ENCODE measurements at regions not wholly inside any gene's neighbourhood (a gene's known extent, or its start where the extent isn't known, plus 50 kb on each side); places are given as distances from the start of the nearest gene placed in this dataset.
A peak's percentile ranks its signal among the peaks of the same experiment; 100 is the strongest.

DNA sequence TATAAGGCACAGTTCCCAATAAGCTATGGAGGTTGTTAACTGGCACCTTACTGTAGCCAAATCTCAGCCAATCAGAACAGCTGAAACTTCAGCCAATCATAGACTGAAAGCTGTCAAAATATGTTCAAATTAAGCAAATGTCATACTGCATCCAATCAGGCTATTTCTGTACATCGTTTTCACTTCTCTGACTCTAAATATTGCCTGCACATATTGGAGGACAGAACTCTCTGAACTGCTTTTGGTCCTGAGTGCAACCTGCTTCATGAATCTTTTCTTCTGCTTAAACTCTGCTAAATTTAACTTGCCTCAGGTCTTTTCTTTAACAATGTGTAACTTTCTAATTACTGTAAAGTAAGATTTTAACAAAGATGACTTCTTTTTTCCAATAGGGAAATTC, 1198.9 kb upstream of the PCDH7 start:
- in situ Hi-C loops (cut with HindIII; ENCODE audit: low sequenced_read_pairs) = no loop called here
- no peak for DNase-seq (ENCODE audit: low spot score)

DNA sequence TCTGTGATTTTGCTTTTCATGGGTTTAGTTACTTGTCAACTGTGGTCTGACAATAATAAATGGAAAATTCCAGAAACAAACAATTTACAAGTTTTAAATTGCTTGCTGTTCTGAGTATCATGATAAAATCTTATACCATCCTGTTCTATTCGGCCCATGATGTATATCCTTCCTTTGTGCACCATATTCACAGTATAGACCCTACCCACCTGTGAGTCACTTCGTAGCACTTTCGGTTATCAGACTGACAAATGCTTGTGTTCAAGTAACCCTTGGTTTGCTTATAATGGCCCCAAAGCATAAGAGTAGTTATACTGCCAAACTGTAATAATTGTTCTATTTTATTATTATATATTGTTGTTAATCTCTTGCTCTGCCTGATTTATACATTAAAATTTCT, 1183.4 kb upstream of the PCDH7 start:
- DNase-seq (ENCODE audit: low spot score) = no peak
- in situ Hi-C loops (cut with HindIII; ENCODE audit: low sequenced_read_pairs) = no loop called here

DNA sequence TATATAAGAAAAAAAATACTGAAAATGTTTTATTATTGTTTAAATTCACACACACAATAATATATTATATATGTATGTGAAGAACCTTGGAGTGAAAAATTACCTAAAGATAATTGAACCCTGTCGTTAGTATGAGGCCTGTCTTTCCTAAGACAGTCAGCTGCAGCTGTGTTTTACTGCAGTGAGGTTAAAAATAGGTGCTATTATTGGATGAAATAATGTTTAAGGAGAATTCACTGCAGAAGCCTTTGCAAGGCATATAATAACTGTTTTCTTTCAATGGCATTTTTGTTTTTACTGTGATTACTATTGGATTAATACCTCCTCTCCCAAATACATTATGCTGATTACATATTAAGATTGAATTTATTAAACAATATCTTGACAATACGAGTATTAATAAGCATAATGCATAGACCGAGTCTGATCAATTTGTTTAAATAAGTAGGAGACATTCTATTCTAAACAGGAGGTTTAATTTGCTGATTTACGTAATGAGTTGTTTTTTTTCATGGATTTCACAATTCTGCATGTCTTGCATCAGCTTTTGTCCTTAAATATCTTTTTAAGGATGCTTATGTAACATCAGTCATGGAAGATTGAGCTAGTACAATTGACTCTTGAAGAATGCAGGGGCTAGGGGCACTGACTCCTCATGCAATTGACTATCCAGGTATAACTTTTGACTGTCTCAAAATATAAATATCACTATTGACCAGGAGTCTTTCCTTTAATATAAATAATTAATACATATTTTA, 1181.1 kb upstream of the PCDH7 start:
- in situ Hi-C loops (cut with HindIII; ENCODE audit: low sequenced_read_pairs) = no loop called here
- DNase-seq (ENCODE audit: low spot score) = no peak

DNA sequence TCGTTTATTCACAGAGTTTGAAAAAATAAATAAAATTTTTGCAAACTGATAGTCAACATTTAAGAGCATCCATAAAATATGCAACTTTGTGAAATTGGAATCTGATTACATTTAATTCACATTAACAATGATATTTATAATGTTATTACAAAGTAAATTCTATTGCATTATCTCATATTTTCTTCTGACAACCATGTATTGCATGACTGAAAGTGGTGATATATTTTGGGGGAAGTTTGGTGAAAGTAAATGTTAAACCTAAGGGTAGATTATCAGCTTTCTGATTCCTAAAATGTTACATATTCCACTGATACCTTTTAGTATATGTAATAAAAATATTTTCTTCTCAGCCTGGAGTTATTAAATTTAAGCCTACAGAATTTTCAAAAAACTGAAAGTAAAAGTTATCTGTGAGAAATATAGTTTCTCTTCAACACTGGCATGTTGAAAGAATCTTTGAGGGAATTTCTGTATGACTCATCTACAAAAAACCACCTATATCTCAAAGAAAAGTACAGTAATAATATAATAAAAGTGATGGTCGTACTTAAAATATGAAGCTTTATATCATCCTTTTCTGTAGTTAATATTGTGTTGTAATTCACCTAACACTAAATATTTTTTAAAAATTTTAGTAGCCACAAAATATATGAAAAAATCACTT, 1179.6 kb upstream of the PCDH7 start:
- no peak for DNase-seq (ENCODE audit: low spot score)
- in situ Hi-C loops (cut with HindIII; ENCODE audit: low sequenced_read_pairs) = no loop called here

DNA sequence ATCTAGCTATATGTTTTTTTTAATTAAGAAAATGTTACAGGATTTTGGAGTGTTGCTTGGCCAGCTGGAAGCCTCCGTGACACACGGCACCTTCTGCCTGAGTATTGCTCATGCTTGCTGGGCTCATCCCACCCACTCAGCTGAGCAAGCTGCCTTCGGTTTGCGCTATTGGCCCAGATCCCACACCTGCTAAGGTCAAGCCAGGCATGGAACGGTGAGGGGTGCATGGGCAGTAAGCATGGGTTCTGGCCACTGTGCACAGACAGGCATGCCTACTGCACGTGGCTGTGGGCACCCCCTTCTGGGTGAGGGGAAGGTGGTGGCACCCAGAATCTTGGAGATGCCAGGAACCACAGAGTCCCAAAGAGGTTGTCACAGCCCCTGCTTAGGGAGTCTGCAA, 1178.4 kb upstream of the PCDH7 start:
- in situ Hi-C loops (cut with HindIII; ENCODE audit: low sequenced_read_pairs) = no loop called here

DNA sequence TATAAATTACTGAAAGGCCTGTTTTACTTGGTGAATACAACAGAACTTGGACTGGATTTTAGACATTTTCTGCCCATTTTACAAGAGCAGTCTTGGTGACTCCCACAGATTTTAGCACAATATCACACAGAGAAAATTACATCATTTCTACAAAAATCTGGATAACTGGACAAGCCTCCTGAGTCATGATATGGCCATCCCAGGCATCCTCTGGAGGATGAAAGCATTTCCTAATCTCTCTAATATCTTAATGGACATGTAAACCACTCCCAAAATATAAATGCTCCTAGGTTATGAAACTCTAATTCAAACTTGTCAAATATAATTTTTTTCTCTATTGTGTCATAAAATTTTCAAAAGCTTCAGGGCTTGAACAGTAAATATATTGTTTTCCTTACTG, 1170.8 kb upstream of the PCDH7 start:
- DNase-seq (ENCODE audit: low spot score) = no peak
- in situ Hi-C loops (cut with HindIII; ENCODE audit: low sequenced_read_pairs) = no loop called here

More for the DNA sequence above, 1178.4 kb upstream of the PCDH7 start:
- DNase-seq (ENCODE audit: low spot score) = no peak

DNA sequence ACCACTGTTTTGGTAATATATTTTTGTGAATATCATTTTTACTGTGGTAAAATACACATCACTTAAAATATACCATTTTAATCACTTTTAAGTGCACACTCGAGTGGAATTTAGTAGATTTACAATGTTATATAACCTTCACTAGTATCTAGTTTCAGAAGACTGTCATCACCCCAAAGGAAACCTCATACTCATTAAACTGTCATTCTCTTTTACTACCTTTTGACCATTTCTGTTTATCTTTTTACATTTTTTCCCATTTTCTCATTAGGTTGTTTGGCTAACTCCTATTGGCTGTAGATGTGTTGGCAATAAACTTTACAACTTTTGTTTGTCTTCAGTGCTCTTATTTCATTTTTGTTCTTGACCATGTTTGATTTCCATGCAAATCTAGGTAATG, 1168.3 kb upstream of the PCDH7 start:
- in situ Hi-C loops (cut with HindIII; ENCODE audit: low sequenced_read_pairs) = no loop called here
- no peak for DNase-seq (ENCODE audit: low spot score)

DNA sequence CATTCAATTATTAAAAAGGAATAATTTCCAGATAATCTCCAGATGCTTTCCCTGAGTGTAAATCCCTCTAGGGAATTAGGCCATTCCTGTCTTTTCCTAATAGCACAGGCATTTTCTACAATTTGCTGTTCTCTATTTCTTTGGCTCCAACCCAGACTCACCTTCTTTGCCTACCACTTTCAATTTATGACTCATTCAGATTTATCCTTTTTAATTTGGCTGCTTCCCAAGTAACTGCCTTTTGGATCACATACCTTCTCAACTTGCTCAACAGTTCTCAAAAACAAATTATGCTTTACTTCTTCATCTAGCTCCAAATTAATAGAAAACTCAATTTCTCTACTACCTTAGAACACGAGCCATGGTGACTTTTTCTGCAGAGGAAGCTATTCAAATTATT, 1166.3 kb upstream of the PCDH7 start:
- in situ Hi-C loops (cut with HindIII; ENCODE audit: low sequenced_read_pairs) = no loop called here

DNA sequence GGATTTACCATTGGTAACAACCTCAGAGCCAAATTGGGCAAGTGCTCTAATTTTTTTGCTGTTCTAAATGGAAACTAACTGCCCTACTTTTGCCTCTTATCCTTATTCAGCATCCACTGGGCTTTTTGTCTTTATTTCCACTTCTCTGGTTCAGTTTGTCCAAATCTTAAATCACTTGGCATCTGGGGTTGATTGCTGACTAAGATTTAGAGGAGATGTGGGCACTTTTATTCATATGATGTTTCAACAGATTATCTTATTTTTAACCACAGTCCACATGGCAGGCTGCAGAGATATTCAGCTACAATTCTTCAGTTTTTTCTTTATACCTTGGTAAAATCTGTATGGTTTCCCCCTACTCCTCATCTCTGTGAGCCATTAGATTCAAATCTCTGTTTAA, 1161.4 kb upstream of the PCDH7 start:
- no peak for DNase-seq (ENCODE audit: low spot score)
- in situ Hi-C loops (cut with HindIII; ENCODE audit: low sequenced_read_pairs) = no loop called here

More for the DNA sequence above, 1166.3 kb upstream of the PCDH7 start:
- no peak for DNase-seq (ENCODE audit: low spot score)

DNA sequence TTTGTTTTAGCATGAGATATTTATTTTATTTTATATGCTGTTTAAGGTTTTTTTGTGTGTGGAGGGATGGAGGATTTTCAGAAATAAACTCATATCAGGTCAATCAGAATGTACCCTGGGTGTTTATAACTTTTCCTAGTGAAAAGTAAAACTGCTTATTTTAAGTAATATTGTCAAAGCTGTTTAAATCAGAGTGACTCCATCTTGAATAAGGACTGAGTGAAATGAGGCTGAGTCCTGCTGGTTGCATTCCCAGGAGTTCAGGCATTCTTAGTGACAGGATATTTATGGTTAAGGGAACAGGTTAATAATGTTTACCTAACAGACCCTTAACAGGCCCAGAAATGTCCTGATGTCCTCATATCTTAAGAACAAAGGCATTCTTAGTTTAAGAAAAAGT, 1160.9 kb upstream of the PCDH7 start:
- in situ Hi-C loops (cut with HindIII; ENCODE audit: low sequenced_read_pairs) = no loop called here
- no peak for DNase-seq (ENCODE audit: low spot score)

DNA sequence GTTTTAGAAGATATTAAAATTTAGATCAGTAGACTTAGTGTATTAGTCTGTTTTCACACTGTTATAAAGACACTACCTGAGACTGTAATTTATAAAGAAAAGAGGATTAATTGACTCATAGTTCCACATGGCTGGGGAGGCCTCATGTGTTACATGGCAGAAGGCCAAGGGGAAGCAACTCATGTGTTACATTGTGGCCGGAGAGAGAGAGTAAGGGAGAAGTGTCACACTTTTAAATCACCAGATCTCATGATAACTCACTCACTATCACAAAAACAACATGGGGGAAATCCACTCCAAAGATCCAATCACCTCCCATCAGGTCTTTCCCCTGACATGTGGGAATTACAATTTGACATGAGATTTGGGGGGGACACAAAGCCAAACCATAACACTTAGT, 1159.7 kb upstream of the PCDH7 start:
- DNase-seq (ENCODE audit: low spot score) = no peak
- in situ Hi-C loops (cut with HindIII; ENCODE audit: low sequenced_read_pairs) = no loop called here

DNA sequence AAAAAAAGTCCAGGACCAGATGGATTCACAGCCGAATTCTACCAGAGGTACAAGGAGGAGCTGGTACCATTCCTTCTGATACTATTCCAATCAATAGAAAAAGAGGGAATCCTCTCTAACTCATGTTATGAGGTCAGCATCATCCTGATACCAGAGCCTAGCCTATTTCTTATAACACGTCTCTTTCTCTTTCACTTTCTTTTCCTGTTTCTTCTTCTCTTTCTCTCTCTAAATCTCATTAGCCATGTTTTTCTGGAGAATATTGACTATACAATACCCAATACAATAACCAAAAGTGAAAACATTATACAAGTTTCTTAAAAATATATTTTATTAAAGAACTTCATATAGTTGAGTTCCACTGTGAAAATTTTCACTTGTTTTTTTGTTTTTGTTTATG, 1154.9 kb upstream of the PCDH7 start:
- in situ Hi-C loops (cut with HindIII; ENCODE audit: low sequenced_read_pairs) = no loop called here
- DNase-seq (ENCODE audit: low spot score) = no peak

DNA sequence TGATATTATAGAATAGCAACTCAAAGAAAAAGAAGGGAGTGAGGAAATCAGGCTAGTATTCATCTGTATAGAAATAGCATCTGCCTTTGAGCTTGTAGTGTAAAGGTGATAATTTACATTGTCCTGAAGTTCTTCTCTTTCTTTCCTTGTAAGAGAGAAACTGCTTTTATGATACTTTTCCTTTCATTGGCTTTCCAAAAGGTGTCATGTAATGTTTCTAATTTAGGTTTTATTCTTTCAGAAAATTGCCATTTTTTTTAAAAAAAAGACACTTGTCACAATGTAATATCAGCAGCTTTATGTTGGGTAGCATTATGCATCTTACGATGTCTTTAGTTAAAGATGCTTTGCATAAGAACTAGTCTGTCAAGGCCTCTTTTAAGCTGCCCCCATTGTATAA, 1153.8 kb upstream of the PCDH7 start:
- in situ Hi-C loops (cut with HindIII; ENCODE audit: low sequenced_read_pairs) = no loop called here
- DNase-seq (ENCODE audit: low spot score) = no peak

DNA sequence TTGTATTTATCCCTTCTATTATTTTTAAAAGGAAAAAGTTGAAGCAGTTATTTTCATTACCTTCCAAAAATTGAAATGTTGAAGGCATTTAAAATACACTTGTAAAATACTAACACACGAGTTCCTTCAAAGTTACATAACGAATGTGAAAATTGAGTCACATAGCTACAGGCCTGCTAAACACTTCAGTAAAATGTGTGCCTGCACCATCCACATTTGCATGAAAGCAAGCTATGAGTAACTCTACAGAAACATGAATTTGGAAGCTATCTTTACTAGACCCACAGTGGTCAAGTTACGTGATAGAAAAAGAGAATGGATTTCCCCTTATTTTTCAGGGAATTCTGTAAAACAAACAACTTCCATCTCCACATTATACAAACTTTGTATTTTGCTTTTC, 1148.8 kb upstream of the PCDH7 start:
- in situ Hi-C loops (cut with HindIII; ENCODE audit: low sequenced_read_pairs) = no loop called here
- DNase-seq (ENCODE audit: low spot score) = no peak

DNA sequence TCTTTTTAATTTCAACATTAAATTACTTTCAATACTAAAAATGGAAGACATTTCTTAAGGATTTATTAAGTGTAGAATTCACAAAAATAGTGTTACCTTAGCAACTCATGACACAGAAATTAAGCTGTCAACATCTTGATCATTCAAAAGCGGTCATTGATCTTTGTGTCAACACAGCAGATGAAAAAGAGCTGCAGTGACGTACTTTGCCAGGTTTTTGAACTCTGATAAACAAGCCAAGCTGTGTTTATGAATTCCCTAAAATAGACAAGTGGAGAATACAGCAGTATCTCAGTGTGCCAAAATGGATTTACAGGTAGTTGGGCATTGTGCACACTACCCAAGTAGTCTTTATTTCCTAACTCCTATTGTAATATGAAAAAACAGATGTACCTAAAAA, 1141.8 kb upstream of the PCDH7 start:
- in situ Hi-C loops (cut with HindIII; ENCODE audit: low sequenced_read_pairs) = no loop called here
- DNase-seq (ENCODE audit: low spot score) = no peak

DNA sequence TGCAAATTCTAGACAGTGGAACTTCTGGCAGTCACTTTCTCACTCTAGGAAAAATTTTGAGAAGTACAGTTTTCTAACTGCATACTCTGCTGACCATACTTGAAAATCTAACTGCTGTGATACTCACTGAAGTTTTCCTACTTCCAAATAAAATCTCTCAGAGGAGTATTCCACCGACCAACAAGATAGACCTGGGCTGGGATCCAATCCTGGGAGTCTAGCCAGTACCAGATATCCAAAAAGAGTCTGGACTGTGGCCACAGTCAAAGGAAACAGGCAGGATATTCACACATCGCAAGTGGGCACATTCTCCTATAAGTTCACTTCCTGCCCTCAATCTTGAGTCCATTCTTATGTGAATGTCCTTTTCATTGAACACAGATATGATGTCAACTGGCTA, 1138.7 kb upstream of the PCDH7 start:
- in situ Hi-C loops (cut with HindIII; ENCODE audit: low sequenced_read_pairs) = no loop called here
- DNase-seq (ENCODE audit: low spot score) = peak; percentile 11

DNA sequence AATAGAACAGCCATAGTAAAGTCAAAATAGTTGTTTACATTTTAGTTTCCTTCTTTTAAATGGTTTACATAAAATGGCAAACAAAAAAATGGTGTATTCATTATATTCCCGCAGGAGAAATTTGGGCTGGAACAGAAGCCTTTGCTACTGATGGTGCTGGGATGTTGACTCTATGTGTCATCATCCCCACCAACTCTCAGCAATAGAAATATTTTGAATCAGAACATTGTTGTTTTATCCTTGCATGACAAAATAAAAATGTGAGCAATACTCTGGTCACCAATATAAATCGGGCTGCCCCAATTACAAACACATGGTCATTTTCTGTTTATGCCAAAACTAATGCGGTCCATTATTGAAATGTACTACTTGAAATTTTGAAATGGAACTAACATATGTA, 1131.6 kb upstream of the PCDH7 start:
- DNase-seq (ENCODE audit: low spot score) = no peak
- in situ Hi-C loops (cut with HindIII; ENCODE audit: low sequenced_read_pairs) = no loop called here

DNA sequence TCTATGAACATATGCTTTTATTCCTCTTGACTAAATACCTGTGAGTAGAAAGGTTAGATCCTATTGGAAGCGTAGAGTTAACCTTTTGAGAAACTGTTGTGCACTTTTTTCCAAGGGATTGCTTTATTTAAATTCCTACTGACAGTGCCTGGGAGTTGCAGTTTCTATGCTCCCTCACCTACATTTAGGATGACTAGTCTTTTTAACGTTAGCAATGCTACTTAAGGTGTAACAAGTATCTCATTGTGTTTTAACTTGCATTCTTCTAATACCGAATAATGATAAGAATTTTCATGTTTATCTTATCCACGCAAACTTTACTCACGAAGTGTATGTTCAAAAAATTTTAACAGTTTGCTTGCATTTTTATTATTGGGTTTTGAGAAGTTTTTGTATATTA, 1123.9 kb upstream of the PCDH7 start:
- no peak for DNase-seq (ENCODE audit: low spot score)
- in situ Hi-C loops (cut with HindIII; ENCODE audit: low sequenced_read_pairs) = no loop called here

DNA sequence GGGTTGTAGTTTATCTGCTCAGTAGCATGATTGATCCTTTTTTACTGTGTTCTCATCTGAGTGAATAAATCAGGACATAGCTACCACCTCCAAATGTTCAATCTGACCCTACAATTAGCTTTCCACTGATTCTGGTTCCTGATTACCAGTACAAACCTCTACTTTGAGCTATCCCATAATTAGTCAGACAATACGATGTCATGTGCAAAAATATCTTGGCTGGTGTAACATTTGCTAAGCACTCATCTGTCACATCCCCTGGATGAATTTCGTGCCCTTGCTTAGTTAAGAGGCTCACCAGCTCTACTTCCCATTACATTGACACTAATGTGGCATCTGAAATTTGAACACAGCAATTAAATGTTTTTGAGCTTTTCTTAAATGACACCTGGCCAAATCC, 1101.0 kb upstream of the PCDH7 start:
- in situ Hi-C loops (cut with HindIII; ENCODE audit: low sequenced_read_pairs) = no loop called here
- DNase-seq (ENCODE audit: low spot score) = no peak

DNA sequence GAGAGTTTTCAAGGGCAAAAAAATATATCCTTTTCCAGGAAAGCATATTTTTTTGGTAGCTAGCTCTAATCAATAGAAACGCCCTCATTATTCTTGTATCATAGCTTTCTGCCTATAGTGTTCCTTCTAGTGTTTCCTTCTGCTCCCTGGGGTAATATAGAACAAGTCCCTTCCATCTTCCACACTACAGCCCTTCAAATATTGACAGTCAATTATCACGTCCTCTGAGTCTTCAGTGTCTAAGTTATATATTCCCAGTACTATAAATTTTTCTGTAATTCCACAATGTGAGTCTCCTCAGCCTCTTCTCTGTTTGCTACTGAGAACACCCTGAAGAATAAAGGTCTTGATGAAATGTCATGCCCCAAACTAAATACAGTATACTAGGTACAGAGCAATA, 1088.0 kb upstream of the PCDH7 start:
- in situ Hi-C loops (cut with HindIII; ENCODE audit: low sequenced_read_pairs) = no loop called here
- DNase-seq (ENCODE audit: low spot score) = no peak

DNA sequence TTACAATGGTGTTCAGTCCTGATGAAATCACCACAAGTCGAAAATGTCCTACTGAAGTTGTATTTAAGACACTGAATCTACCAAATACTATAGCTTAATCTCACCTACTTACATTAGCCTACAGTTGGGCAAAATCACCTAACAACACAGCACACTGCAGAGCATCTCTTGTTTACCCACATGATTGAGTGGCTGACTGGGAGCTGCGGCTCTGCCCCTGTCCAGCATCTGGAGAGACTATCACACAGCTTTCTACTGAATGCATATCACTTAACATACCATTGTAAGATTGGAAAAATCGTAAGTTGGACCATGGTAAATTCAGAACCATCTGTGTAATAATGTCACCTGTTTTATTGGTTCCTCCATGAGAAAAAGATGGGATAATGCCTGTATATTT, 1083.2 kb upstream of the PCDH7 start:
- DNase-seq (ENCODE audit: low spot score) = no peak
- in situ Hi-C loops (cut with HindIII; ENCODE audit: low sequenced_read_pairs) = no loop called here

Data from G401 (cell line).